PC-9 (cell line): ENCODE measurements at regions not wholly inside any gene's neighbourhood (a gene's known extent, or its start where the extent isn't known, plus 50 kb on each side); places are given as distances from the start of the nearest gene placed in this dataset.

Experiments
- BruUV-seq: library from RNA; stranded (reverse); fragments of 400-500 nt; replicated peaks from 2 replicates; lab custom pipeline; 2021; lab: Mats Ljungman, UMichigan
- CTCF ChIA-PET: fragments of 300-600 bp; sonication (Branson Sonifier 250); formaldehyde crosslinking; loops from one replicate; lab custom pipeline; 2022; ENCODE audit warnings: antibody characterized with exemption; lab: Charles Lee
- POLR2A ChIA-PET: fragments of 300-600 bp; sonication (Branson Sonifier 250); formaldehyde crosslinking; loops from one replicate; lab custom pipeline; 2022; ENCODE audit warnings: antibody characterized with exemption; ENCODE audit not compliant: unreplicated experiment; lab: Charles Lee
- DNase-seq, 2 experiments: peaks; one replicate each; pipeline versions ENCODE4 v3.0.0 to v3.0.0-alpha.2; 2015 to 2022; ENCODE audit warnings: mixed read lengths in 1 of 2
- H2AFZ ChIP-seq: fragments of 200-600 bp; sonication (generic); 2 replicates; pipeline ENCODE4 v1.8.1; 2017; ENCODE audit warnings: antibody characterized with exemption
- H3F3A ChIP-seq: fragments of 200-600 bp; sonication (generic); 2 replicates; pipeline ENCODE4 v1.8.1; 2017; ENCODE audit warnings: antibody characterized with exemption, mild to moderate bottlenecking, low read depth; ENCODE audit not compliant: insufficient read depth
- H3K27ac ChIP-seq: fragments of 200-600 bp; sonication (generic); 2 replicates; pipeline ENCODE4 v1.6.1; 2016; ENCODE audit warnings: mixed run types
- H3K27me3 ChIP-seq: fragments of 200-600 bp; sonication (generic); 2 replicates; pipeline ENCODE4 v1.6.1; 2016; ENCODE audit warnings: low read depth, mixed run types; ENCODE audit not compliant: insufficient read depth
- H3K36me3 ChIP-seq: fragments of 200-600 bp; sonication (generic); 2 replicates; pipeline ENCODE4 v1.6.1; 2016; ENCODE audit warnings: low read depth, mixed run types
- H3K4me1 ChIP-seq: fragments of 200-600 bp; sonication (generic); replicated peaks from 2 replicates; pipeline ENCODE4 v1.6.1; 2016; ENCODE audit warnings: mixed run types; ENCODE audit not compliant: insufficient read depth
- H3K4me2 ChIP-seq: fragments of 200-600 bp; sonication (generic); 2 replicates; pipeline ENCODE4 v1.6.1; 2017; ENCODE audit warnings: mixed run types
- H3K4me3 ChIP-seq: fragments of 200-600 bp; sonication (generic); 2 replicates; pipeline ENCODE4 v1.6.1; 2016; ENCODE audit warnings: mixed run types
- H3K79me2 ChIP-seq: fragments of 200-600 bp; sonication (generic); 2 replicates; pipeline ENCODE4 v1.6.1; 2017; ENCODE audit warnings: low read depth, mixed run types
- H3K9me2 ChIP-seq: fragments of 200-600 bp; sonication (generic); 2 replicates; pipeline ENCODE4 v1.8.1; 2017; ENCODE audit warnings: mild to moderate bottlenecking; ENCODE audit not compliant: insufficient read depth
- H3K9me3 ChIP-seq: fragments of 200-600 bp; sonication (generic); 2 replicates; pipeline ENCODE4 v1.8.1; 2016; ENCODE audit warnings: low read depth; ENCODE audit not compliant: insufficient read depth
- H4K20me1 ChIP-seq: fragments of 200-600 bp; sonication (generic); 2 replicates; pipeline ENCODE4 v1.8.1; 2017; ENCODE audit not compliant: insufficient read depth
- CTCF ChIP-seq: fragments of 200-600 bp; sonication (generic); conservative IDR thresholded peaks from 2 replicates; pipeline ENCODE4 v1.6.1; 2017; ENCODE audit warnings: mixed run types, antibody characterized with exemption, mild to moderate bottlenecking, moderate library complexity
- EZH2 ChIP-seq: fragments of 200-600 bp; sonication (generic); IDR thresholded peaks from 2 replicates; pipeline ENCODE4 v1.8.0; 2017; ENCODE audit warnings: antibody characterized with exemption, low read depth
- intact Hi-C: fragments of 100-400 bp; cut with micrococcal nuclease; formaldehyde crosslinking; loops from one replicate; pipeline ENCODE4 v1.10.0; 2022; ENCODE audit not compliant: unreplicated experiment

- intact Hi-C loops = loop anchor here (2.0 to 5.0 kb wide), 3 partner anchors 373 to 1166 kb away; partner anchors contain the start of gene RAB3GAP2
- no peaks in the 10 kb centered on the region for H3K79me2 ChIP-seq
- POLR2A ChIA-PET = no interaction called here
- H3K27me3 ChIP-seq = no peaks in the 10 kb centered on the region
- no peaks in the 10 kb centered on the region for H3K36me3 ChIP-seq
- H3K9me3 ChIP-seq = 0 out of 2 replicates have a peak, but pooled peaks cover 3% of the 10 kb centered on the region
- peak overlapping the region; percentile 93; the same call in 1 of the 2 replicates for H3K27ac ChIP-seq
- no peaks in the 10 kb centered on the region for H3K9me2 ChIP-seq
- H2AFZ ChIP-seq = no peak overlapping the region
- BruUV-seq = no TSS peak
- H3K4me1 ChIP-seq = peaks cover 31% of the 10 kb centered on the region
- CTCF ChIA-PET = interaction anchor here (1.3 kb wide), 1 partner anchor 1018 kb away, joined by 3 read pairs; no protein-coding TSS in a partner anchor
- H3K4me3 ChIP-seq = no peak overlapping the region
- H4K20me1 ChIP-seq = no peaks in the 10 kb centered on the region
- no peak overlapping the region for H3K4me2 ChIP-seq
- H3F3A ChIP-seq = peaks cover 33% of the 10 kb centered on the region
- TF ChIP-seq CTCF = no peak
- no peak for TF ChIP-seq EZH2
- DNase-seq = no peak
These were observed 304.0 kb downstream of the DUSP10 start for GRCh38 chr1:221437926-221438325.

GRCh38 chr1:221439008-221439746, 302.7 kb downstream of the DUSP10 start:
- intact Hi-C loops = loop anchor here (1.0 to 5.0 kb wide), 4 partner anchors 372 to 1167 kb away; partner anchors contain the start of gene RAB3GAP2
- CTCF ChIA-PET = interaction anchor here (0.6 to 1.5 kb wide), 3 partner anchors 175 to 1016 kb away, joined by 3 to 10 read pairs (median 5); no protein-coding TSS in a partner anchor
- POLR2A ChIA-PET = interaction anchor here (0.6 to 0.7 kb wide), 2 partner anchors 228 to 691 kb away, joined by 3 to 8 read pairs; partner anchors contain the start of gene MTARC2

More at GRCh38 chr1:221439008-221439746, 302.7 kb downstream of the DUSP10 start:
- DNase-seq = peak; percentile 75 to 92
- Histone ChIP-seq H3K4me1 (peaks cover 31% of the 10 kb centered on the region), H3F3A (peaks cover 33% of the 10 kb centered on the region), H3K9me2 (no peaks in the 10 kb centered on the region), H4K20me1 (no peaks in the 10 kb centered on the region), H2AFZ (no peak overlapping the region), H3K27ac (peak overlapping the region; percentile 93), H3K79me2 (no peaks in the 10 kb centered on the region), H3K4me3 (no peak overlapping the region), H3K4me2 (peak overlapping the region; percentile 64), H3K36me3 (no peaks in the 10 kb centered on the region), H3K27me3 (no peaks in the 10 kb centered on the region), H3K9me3 (no peaks in the 10 kb centered on the region)
- BruUV-seq = no TSS peak
- TF ChIP-seq EZH2 = no peak
- no peak for TF ChIP-seq CTCF
